HG03354 (cell line): ENCODE measurements at regions not wholly inside any gene's neighbourhood (a gene's known extent, or its start where the extent isn't known, plus 50 kb on each side); places are given as distances from the start of the nearest gene placed in this dataset.
"Not testable (repeated sequence)": the region's sequence is repeated elsewhere in the genome, so short reads cannot be mapped to it uniquely, and the experiment has no call there.

ENCODE experiments used
- ATAC-seq: cut with Tn5 transposase; IDR thresholded peaks from one replicate; pipeline ENCODE4 v1.9.1; 2021; ENCODE audit warnings: mild to moderate bottlenecking; ENCODE audit not compliant: unreplicated experiment, poor library complexity, severe bottlenecking

DNA sequence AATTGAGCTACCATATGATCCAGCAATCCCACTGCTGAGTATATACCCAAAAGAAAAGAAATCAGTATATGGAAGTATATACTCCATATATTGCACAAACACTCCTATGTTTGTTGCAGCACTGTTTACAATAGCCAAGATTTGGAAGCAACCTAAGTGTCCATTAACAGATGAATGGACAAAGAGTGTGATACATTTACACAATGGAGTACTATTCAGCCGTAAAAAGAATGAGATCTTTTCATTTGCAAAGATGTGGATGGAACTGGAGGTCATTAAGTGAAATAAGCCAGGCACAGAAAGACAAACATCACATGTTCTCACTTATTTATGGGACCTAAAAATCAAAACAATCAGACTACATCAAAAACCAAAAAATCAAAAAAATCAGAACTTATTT, 133.4 kb upstream of the ADCY1 start:
- ATAC-seq: not testable (repeated sequence)

DNA sequence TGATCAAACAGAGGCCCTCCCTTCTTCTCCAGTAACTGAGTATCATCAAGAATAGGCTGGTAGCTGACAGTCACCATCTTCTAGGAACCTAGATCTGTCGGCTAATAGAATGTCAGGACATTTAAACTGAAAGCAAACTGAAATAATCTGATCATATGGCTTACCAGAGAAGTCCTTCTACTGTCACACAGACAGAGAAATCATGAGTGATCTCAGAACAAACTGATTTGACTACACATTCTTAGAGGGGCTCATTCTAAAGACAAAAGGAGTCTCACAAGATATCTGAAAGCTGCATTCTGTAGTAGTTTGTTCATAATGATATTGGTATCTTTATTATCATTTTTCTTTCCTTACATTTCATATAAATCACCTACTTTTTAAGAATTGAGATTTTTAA, 130.9 kb upstream of the ADCY1 start:
- no peak for ATAC-seq

DNA sequence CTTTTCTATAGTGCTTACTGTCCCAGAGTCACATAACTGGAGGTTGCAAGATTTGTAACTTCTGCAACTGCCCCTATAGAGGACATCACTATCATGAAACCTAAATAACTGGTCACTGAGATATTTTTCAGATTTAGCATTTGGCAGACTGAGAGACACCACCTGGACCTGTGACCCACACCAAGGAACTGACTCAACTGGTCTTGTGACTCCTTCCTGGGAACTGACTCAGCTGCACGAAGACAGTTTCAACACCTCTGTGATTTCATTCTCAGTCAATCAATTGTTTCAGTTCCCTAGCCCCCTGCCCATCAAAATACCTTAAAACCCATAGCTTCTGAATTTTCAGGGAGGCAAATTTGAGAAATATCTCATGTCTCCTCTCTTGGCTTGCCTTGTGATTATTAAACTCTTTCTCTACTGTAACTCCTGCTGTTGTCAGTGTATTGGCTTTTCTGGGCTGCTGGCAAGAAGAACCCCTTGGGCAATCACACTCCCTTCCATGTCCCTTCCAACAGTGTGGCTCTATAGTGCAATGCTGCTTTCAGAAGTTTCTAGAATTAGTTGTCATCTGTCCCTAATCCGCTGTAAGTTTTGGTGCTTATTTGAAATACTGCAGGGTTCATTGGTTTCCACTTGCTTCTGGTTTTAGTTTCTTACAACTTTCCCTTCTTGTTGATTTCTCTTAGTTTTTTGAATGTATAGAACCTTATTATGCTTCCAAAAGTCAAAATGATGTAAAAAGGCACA, 127.8 kb upstream of the ADCY1 start:
- ATAC-seq: no peak

DNA sequence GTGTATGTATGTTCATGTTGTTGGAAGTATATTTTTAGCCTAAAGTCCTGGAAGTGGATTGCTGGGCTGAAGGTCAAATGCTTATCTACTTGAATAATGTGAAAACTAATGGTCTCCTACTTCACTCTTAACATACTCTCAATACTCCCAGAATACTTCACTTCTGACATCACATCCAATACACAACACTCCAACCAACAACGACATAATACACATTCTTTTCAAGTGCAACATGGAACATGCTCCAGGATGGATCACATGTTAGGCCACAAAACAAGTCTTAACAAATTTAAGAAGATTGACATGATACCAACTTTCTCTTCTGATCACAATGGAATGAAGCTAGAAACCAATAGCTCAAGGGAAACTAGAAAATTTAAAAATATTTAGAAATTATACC, 126.9 kb upstream of the ADCY1 start:
- no peak for ATAC-seq

DNA sequence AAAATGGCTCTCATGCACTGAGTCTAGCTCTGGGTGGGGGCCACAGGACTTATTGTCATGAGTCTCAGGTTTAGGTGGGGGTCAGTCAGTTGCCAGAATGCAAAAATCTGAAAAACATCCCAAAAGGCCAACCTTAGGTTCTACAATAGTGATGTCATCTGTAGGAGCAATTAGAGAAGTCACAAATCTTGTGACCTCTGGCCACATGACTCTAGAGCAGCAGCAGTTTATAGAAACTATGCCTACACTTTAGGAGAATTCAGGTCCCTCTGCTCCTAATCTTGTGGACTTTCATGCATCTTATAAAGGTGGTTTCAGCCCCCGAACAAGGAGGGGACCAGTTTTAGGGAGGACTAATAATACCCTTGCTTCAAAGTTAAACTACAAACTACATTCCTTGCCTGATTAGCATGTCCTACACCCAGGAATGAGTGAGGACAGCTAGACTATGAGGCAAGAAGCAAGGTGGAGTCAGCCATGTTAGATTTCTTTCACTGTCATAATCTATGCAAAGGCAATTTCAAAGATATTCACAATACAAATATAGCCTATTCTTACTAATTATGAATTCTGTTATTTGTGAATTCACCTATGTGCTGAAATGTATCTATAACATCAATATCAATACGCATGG, 123.5 kb upstream of the ADCY1 start:
- no peak for ATAC-seq

DNA sequence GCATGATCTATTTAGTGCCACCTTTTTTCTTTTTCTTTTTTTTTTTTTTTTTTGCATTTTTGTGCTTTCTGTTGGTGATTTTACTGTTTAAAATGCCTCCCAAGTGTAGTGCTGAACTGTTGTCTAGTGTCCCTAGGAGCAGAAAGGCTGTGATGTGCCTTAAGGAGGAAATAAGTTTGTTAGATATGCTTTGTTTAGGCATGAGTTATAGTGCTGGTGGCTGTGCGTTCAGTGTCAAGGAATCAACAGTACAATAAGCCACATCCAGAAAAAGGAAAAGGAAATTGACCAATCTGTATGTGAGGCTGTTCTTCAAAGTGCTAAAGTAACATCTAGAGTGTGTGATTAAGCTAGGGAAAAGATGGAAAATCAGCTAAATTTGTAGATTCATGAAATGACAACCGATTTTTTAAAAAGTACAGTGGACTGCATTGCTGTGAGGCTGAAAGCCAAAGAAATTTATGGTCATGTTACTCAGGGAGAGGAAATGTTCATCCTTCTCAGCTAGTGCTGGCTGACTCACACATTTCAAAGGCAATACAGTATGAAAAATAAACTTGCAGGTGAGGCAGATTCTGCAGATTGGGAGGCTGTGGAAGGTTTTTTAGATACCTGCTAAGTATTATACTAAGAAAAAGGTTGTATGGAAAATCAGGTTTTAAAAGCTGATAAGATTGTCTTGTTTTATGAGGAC, 122.7 kb upstream of the ADCY1 start:
- no peak for ATAC-seq

DNA sequence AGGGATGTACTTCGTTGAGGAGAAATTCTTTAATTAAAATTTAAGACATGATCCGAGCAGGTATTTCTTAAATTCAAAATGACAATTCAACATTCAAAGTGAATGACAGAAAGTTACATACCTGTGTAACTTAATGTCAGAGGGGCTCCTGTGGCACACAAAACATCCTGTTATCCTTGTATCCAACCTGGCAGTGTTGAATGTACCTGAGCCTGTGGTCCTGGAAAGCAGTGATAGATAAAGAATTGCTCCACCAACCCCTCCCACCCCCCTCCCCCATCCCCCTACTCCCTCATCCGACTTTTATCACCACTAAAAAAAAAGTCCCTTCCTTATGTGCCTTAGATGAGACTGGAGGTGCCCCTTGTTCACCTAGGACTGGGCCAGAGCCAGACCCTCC, 119.4 kb upstream of the ADCY1 start:
- no peak for ATAC-seq

DNA sequence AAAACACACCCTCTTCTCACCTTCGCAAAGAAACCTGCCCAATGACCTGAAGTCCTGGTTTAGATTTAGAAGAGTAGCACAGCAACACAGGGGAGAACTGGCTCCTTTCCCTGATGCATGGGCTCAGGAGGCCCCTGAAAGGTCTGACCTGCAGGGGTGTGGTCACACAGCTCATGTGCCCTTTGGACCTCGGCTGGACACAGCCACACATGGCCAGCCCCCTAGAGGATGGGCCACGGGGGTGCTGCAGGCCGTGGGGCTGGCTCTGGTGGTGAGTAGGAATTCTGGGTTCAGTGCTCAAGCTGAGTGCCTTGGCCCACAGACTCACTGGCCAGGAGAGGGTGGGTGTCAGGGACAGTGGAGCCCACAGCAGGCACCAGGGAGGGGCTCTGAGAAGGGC, 118.5 kb upstream of the ADCY1 start:
- no peak for ATAC-seq

DNA sequence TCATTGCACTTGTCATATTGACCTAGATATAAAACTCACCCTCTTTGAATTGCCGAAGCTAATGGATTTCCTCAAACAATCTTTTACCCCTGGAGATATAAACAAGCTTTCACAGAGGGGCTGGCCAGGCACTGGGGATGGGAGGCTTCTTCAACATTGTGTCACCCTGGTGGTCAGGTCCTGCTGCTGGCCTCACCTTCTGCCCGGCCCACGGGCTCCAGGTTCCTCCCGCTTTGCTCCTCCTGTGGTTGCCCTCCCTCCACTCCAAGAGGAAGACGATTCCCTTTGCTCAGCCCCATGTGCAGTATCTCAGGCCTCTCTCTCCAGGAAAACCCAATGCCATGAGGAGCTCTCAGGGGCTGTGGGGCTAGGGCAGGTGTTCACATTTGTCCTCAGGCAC, 118.1 kb upstream of the ADCY1 start:
- ATAC-seq: no peak

DNA sequence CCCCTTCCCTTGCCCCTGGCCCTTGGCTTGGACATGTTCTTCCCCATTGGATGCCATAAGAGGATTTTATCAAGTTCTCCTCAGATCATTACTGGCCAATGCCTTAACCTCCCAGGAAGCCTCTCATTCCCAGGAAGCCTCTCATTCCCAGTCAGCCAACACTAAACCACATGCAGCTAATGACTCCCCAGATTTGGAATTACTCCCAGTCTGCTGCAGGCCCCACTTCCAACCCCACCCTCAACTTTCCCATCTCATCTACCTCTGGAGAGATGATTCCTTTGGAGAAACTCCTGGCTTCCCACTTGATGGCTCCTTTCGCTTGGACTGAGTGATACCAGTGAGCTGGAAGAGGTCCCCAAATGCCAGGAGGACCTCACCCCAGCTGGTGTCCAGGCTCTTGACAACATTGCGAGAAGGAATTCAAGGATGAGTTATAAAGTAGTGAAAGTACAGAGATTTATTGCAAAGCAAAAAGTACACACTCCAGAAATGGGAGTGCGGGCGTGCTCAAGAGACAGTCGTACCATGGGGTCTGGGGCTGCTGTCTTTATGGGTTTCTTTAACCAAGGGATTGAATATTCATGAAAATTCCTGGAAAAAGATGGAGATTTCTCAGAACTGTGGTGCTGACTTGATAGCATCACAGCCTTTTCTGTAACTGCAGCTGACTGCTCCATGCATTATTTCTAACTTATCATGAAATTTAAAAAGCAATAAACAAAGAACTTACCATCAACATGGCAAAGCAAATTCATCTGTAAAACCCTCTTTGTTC, 117.2 kb upstream of the ADCY1 start:
- no peak for ATAC-seq

DNA sequence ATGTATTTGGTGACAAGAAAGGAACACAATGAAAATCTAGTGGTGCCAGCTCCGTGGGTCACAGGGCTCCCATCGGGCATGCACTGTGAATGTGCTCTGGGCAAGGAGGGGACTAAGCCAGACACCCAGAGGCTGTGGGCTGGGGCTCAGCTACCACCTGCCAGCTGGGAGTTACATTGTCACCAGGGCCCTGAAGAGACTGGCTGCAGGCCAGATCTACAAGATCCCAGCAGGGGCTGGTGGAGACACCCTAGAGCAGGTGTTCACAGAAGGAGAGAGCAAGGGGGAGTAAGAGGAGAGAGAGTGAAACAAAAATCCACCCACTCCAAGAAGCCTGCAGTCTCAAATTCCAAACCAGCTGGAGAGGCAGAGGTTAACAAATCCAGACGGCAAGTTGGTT, 116.6 kb upstream of the ADCY1 start:
- no peak for ATAC-seq

DNA sequence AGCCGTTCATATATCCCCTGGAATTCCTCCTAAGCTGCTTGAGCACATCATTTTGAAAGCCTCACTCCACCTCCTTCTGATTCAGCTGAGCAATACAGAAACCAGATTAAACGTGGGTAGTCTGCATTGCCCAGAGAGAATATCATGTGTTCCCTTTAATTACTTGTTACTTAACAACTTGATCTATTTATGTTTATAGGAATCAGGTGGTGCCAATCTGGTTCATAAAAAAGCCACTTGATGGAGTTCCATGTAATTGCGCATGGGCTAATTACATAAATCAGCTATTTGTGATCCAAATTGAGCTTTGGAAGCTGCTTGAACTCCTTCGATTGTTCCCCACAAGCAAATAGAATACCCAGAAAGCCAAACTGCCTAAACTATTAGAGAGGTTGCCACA, 114.7 kb upstream of the ADCY1 start:
- no peak for ATAC-seq

DNA sequence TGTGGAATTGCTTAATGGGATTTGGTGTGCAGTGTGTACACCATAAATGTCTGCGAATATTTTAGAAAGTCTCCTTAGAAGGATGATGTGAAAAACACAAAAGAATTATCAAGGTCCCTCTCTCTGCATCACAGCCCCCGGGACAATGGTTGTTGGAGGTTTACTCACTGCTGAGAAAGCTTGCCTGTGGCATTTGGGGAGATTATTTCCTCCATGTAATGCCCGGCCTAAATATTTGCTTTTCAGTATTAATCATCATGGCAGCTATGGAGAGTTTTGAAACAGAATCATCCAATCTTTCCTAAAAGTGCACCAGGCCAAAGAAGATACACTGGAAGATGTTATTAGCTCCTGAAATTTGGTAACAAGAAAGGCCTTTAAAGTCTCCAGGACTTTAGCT, 113.8 kb upstream of the ADCY1 start:
- ATAC-seq: no peak

DNA sequence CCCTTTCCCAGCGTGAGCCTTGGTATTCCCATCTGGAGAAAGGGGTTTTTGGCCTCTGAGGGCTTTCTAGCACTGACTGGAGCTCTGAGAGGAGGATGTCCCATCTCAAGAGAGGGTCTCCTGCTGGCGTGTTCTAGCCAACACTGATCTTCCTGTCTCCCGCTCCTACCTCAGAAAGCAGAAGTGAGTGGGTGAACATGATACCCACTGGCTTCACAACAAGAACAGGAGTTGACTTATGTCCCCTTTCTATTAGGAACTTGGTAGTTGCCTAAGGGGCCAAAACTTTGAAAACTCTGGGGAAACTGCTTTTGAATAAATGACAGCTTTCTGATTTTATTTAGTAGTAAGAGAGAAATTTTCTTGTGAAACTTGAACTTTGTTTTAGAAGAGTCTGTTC, 113.1 kb upstream of the ADCY1 start:
- no peak for ATAC-seq

DNA sequence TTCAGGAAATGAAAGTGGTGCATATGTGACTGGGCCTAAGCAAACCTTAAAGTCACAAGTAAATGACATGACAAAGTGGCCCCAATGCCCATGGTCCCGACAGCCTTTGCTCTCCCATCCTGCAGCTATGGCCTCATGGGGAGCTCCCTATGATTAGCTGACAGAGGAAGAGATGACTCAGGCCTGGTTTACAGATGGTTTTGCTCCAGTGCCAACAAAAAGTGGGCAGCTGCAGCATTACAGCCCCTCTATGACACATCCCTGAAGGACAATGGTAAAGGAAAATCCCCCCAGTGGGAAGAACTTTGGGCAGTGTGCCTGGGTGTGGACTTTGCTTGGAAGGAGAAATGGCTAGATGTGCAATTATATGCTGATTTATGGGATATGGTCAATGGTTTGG, 105.1 kb upstream of the ADCY1 start:
- no peak for ATAC-seq

DNA sequence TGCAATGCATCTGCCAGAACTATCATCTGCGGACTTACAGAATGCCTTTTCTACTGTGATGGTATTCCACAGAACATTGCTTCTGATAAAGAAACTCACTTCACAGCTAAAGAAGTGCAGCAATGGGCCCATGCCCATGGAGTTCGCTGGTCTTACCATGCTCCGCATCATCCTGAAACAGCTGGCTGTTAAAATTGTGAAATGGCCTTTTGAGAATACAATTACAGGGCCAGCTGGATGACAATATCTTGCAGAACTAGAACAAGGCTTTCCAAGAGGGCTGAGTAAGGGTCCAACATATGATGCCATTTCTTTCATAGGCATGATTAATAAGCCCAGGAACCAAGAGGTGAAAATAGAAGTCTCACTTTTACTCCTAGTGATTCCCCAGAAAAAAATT, 104.1 kb upstream of the ADCY1 start:
- ATAC-seq: no peak

DNA sequence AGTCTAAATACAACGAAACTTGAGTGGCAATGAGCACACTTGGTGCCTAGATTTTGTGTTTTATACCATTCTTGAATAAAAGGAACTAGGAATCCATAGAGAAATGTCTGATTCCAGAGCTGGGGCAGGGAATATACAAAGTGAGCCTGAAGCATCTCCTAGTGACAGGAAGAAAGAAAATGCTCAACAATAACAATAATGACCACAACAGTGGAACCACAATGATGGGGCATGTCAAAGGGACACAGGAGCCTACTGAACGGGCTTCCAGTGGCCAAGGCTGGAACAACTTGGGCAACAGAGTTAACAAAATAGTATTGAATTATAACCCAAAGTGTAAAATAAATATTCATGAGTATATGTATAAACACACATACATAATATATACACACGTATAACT, 94.4 kb upstream of the ADCY1 start:
- no peak for ATAC-seq

DNA sequence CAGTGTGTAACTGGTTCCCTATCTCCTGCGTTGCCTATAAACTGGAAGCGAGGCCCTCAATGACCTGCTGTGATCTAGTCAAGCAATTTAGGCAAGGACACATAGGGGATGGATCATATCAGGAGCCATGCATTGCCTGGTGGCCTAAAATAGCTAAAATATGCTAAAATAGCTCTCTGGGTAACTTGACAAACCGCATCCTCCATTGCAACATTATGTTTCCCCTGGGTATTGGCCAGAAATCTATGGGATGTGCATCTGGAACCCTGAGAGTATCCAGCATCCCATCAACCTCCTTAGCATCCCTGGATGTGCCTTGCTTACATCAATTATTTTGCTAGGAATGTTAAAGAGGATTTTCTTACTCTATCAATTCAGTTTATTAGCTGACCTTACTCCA, 91.7 kb upstream of the ADCY1 start:
- ATAC-seq: no peak

DNA sequence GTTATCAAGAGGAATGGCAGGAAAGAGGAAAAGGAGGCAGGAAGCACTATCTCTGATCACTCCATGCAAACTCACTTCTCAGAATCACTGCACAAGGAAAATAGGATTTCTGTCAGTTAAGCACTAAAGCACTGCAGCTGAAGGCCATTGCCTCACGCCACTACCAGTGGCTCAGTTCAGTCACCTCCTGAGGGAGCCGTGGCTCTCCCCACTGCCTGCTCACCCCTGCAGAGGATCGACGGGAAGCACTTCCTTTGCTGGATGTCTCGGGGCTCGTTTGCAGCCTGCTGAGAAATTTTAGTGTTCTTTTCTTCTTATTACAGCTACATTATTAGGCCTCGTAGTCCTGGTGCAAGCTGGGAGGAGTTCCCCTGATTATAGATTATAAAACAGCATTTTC, 90.1 kb upstream of the ADCY1 start:
- ATAC-seq: no peak

DNA sequence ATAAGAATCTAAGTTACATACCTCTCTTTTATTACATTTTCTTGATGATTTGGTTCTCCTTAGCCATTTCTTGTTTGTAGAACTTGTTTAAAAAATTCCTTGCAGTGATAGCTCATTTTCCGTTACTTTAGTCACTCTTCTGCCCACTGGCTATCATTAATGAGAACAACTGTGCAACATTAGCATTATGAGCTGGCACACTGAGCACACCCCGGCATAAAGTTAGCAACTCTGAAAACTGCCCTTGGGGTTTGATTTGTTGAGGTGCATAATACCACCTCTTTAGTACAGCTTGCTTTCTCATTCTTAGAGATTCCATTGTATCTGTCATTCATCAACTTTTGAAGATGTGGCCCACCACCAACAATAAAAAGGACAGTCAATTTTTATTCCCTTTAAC, 87.6 kb upstream of the ADCY1 start:
- ATAC-seq: no peak

DNA sequence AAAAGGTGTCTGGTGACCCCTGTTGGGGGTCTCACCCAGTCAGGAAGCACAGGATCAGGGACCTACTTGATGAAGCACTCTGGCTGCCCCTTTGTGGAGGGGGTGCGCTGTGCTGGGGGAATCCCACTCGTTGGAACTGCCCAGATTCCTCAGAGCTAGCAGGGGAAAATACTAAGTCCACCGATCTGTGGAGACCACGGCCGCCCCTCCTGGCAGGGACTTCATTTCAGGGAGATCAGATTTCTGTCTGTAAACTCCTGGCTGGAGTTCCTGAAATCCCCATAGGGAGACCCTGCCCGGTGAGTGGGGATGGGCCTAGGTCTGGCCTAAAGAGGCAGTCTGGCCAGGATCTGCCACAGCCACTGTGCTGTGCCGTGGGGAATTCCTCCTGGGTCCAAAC, 79.3 kb upstream of the ADCY1 start:
- ATAC-seq: no peak
